Stimulated activated CD4-positive, alpha-beta T cell treated with anti-CD3 and anti-CD28 coated beads, TNF-alpha, amount 100 ng/mL, for 1 hour (primary cell): ENCODE measurements at regions not wholly inside any gene's neighbourhood (a gene's known extent, or its start where the extent isn't known, plus 50 kb on each side); places are given as distances from the start of the nearest gene placed in this dataset.
"Not testable (repeated sequence)": the region's sequence is repeated elsewhere in the genome, so short reads cannot be mapped to it uniquely, and the experiment has no call there.

ENCODE experiments used
- DNase-seq, 3 donors: peaks; one replicate each; pipeline ENCODE4 v3.0.0-alpha.2; 2020; ENCODE audit warnings: low read depth in 3 of 3, low spot score in 1 of 3

- DNase-seq, result no peak
These were observed 199.1 kb upstream of the KRR1 start for GRCh38 chr12:75710361-75711069.

GRCh38 chr12:75709503-75709902 lies 198.1 kb upstream of the KRR1 start:
- no peak for DNase-seq

- DNase-seq, result no peak
These were observed 197.4 kb upstream of the KRR1 start for GRCh38 chr12:75708802-75709201.

GRCh38 chr12:75707983-75708382 lies 196.6 kb upstream of the KRR1 start:
- no peak for DNase-seq

GRCh38 chr12:75706786-75707605 lies 195.6 kb upstream of the KRR1 start:
- DNase-seq, result no peak

- no peak for DNase-seq
These were observed 194.6 kb upstream of the KRR1 start for GRCh38 chr12:75705749-75706711.

GRCh38 chr12:75704664-75705063 lies 193.3 kb upstream of the KRR1 start:
- DNase-seq, result no peak

GRCh38 chr12:75704208-75704607 lies 192.8 kb upstream of the KRR1 start:
- DNase-seq, result no peak

- no peak for DNase-seq
These were observed 191.7 kb upstream of the KRR1 start for GRCh38 chr12:75703131-75703530.

- no peak for DNase-seq
These were observed 191.2 kb upstream of the KRR1 start for GRCh38 chr12:75702477-75703093.

GRCh38 chr12:75701859-75702258 lies 190.4 kb upstream of the KRR1 start:
- DNase-seq, result no peak

GRCh38 chr12:75699728-75700496 lies 188.5 kb upstream of the KRR1 start:
- DNase-seq, result no peak

GRCh38 chr12:75699251-75699650 lies 187.8 kb upstream of the KRR1 start:
- DNase-seq, result no peak

- no peak for DNase-seq
These were observed 186.6 kb upstream of the KRR1 start for GRCh38 chr12:75698052-75698451.

GRCh38 chr12:75695926-75696325 lies 184.5 kb upstream of the KRR1 start:
- no peak for DNase-seq

- DNase-seq, result no peak
These were observed 183.3 kb upstream of the KRR1 start for GRCh38 chr12:75694534-75695268.

- no peak for DNase-seq
These were observed 181.5 kb upstream of the KRR1 start for GRCh38 chr12:75692876-75693275.

GRCh38 chr12:75690296-75690955 lies 179.0 kb upstream of the KRR1 start:
- no peak for DNase-seq

GRCh38 chr12:75686233-75686632 lies 174.8 kb upstream of the KRR1 start:
- not testable (repeated sequence) for DNase-seq
